LNCaP clone FGC (cell line): ENCODE measurements at regions not wholly inside any gene's neighbourhood (a gene's known extent, or its start where the extent isn't known, plus 50 kb on each side); places are given as distances from the start of the nearest gene placed in this dataset.
"Not testable (repeated sequence)": the region's sequence is repeated elsewhere in the genome, so short reads cannot be mapped to it uniquely, and the experiment has no call there.

Source experiments
- DNase-seq: peaks from one replicate; pipeline ENCODE4 v3.0.0-alpha.2; 2011; ENCODE audit warnings: low read depth
- H3K4me3 ChIP-seq: 2 replicates; pipeline ENCODE4 v1.5.1; 2011; ENCODE audit warnings: mild to moderate bottlenecking, low read depth, low read length, control low read depth
- CTCF ChIP-seq: IDR thresholded peaks from 2 replicates; pipeline ENCODE4 v1.5.1; 2012; ENCODE audit warnings: mild to moderate bottlenecking; ENCODE audit not compliant: control insufficient read depth, insufficient read depth; ENCODE audit errors: extremely low read depth

GRCh38 chr1:30001011-30001731 is 722.2 kb downstream of the MATN1 start:
- TF ChIP-seq CTCF: no peak
- no peak for DNase-seq
- H3K4me3 ChIP-seq: no peak overlapping the region

GRCh38 chr1:30000266-30000665 is 723.1 kb downstream of the MATN1 start:
- no peak for TF ChIP-seq CTCF
- DNase-seq: no peak
- no peak overlapping the region for H3K4me3 ChIP-seq

- H3K4me3 ChIP-seq: no peak overlapping the region
- no peak for DNase-seq
- no peak for TF ChIP-seq CTCF
These were observed 723.8 kb downstream of the MATN1 start for GRCh38 chr1:29999595-29999994.

GRCh38 chr1:29998686-29999085 is 724.7 kb downstream of the MATN1 start:
- TF ChIP-seq CTCF: no peak
- H3K4me3 ChIP-seq: no peak overlapping the region
- no peak for DNase-seq

GRCh38 chr1:29997818-29998217 is 725.6 kb downstream of the MATN1 start:
- not testable (repeated sequence) for H3K4me3 ChIP-seq, DNase-seq

- TF ChIP-seq CTCF: no peak
- no peak for DNase-seq
- no peak overlapping the region for H3K4me3 ChIP-seq
These were observed 729.4 kb downstream of the MATN1 start for GRCh38 chr1:29993950-29994349.

- H3K4me3 ChIP-seq: no peak overlapping the region
- TF ChIP-seq CTCF: no peak
These were observed 731.6 kb downstream of the MATN1 start for GRCh38 chr1:29991815-29992214.

More at GRCh38 chr1:29991815-29992214, 731.6 kb downstream of the MATN1 start:
- DNase-seq: no peak
